Astrocyte (in vitro differentiated cells and primary cell): ENCODE measurements at regions not wholly inside any gene's neighbourhood (a gene's known extent, or its start where the extent isn't known, plus 50 kb on each side); places are given as distances from the start of the nearest gene placed in this dataset.

ENCODE experiments used
- CTCF ChIP-seq: IDR thresholded peaks from 2 replicates; pipeline ENCODE4 v1.5.1; 2011; ENCODE audit warnings: low read depth, mild to moderate bottlenecking, inconsistent platforms, low read length, moderate library complexity; ENCODE audit not compliant: insufficient read depth
- EZH2 ChIP-seq: IDR thresholded peaks from 2 replicates; pipeline ENCODE4 v1.6.1; 2012; ENCODE audit warnings: mild to moderate bottlenecking, low read length, inconsistent platforms; ENCODE audit not compliant: insufficient read depth

- TF ChIP-seq CTCF = no peak
- TF ChIP-seq EZH2 = no peak
Measured at GRCh38 chr2:228630786-228631185, 449.3 kb upstream of the SPHKAP start.
